ENCODE measurements at regions not wholly inside any gene's neighbourhood (a gene's known extent, or its start where the extent isn't known, plus 50 kb on each side); places are given as distances from the start of the nearest gene placed in this dataset.

- H4K91ac ChIP-seq (ENCODE audit: low read length), result no peak overlapping the region
- no peak overlapping the region for H2AK5ac ChIP-seq (ENCODE audit: low read length, severe bottlenecking)
- H2BK12ac ChIP-seq (ENCODE audit: low read length in 2 of 2), result no peak overlapping the region
- no peak overlapping the region for H2BK5ac ChIP-seq (ENCODE audit: low read depth, low read length, poor library complexity, severe bottlenecking)
- 22% methylated on average over 1 of the region's 4 CpGs for WGBS
- H2BK120ac ChIP-seq (ENCODE audit: low read depth, low read length), result no peak overlapping the region
- peaks cover 3% of the 10 kb centered on the region for H3K4me1 ChIP-seq (ENCODE audit: control insufficient read depth, insufficient read depth, low read depth, low read length)
- no peak overlapping the region for H3K18ac ChIP-seq (ENCODE audit: low read depth in 1 of 2, low read length in 2 of 2)
- no peaks in the 10 kb centered on the region for H3K79me1 ChIP-seq (replicated peaks; ENCODE audit: low read length, poor library complexity, severe bottlenecking)
- H2BK15ac ChIP-seq (ENCODE audit: low read depth, poor library complexity, severe bottlenecking), result no peak overlapping the region
- H3K14ac ChIP-seq (ENCODE audit: low read length in 2 of 2), result no peak overlapping the region
- no peak overlapping the region for H3K9ac ChIP-seq (ENCODE audit: low read length)
- no peak overlapping the region for H3K4me2 ChIP-seq (ENCODE audit: low read length, poor library complexity, severe bottlenecking)
- H2AFZ ChIP-seq (ENCODE audit: low read depth, low read length), result no peak overlapping the region
- H3K36me3 ChIP-seq (ENCODE audit: control insufficient read depth in 1 of 2, insufficient read depth in 2 of 2, low read depth in 1 of 2, low read length in 2 of 2), result no peaks in the 10 kb centered on the region
- no peaks in the 10 kb centered on the region for H3K27me3 ChIP-seq (ENCODE audit: control insufficient read depth in 1 of 2, insufficient read depth in 1 of 2, low read length in 2 of 2)
- no peak overlapping the region for H3K23ac ChIP-seq (ENCODE audit: low read length in 2 of 2)
- peak; percentile 25 for DNase-seq
- no peaks in the 10 kb centered on the region for H3K9me3 ChIP-seq (ENCODE audit: control insufficient read depth, low read length)
- H3K27ac ChIP-seq (ENCODE audit: low read length, poor library complexity, severe bottlenecking), result peak overlapping the region; percentile 98
- H3K4ac ChIP-seq (ENCODE audit: low read depth in 1 of 2, low read length in 2 of 2), result no peak overlapping the region
- no peak overlapping the region for H4K8ac ChIP-seq (ENCODE audit: low read length)
- H3K4me3 ChIP-seq (ENCODE audit: insufficient read depth in 1 of 2, low read depth in 1 of 2, low read length in 2 of 2), result no peak overlapping the region
These were observed 86.8 kb upstream of the CDH6 start for GRCh38 chr5:31106691-31107090.

DNA sequence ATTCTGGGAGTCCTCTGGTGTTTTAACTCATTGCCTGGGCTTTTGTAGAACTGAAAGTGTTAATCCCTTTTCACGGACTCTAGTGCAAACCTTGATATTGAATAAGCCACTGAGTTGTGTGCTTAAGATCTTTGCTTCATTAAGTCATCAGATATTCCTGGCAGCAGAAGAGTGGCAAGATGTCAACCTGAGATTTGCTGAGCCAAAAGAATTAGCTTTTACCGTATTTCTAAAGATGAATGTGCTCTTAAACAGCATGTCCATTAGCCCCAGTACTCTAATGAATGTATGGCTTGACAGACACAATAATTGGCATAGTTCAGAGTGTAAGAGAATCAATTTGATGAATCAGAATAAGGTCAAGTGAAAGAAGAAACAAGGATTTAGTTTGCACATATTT is 87.2 kb upstream of the CDH6 start:
- no peak overlapping the region for H3K23ac ChIP-seq (ENCODE audit: low read length in 2 of 2)
- no peak overlapping the region for H2BK12ac ChIP-seq (ENCODE audit: low read length in 2 of 2)
- no peak overlapping the region for H2BK15ac ChIP-seq (ENCODE audit: low read depth, poor library complexity, severe bottlenecking)
- no peak for DNase-seq
- no peak overlapping the region for H3K4me3 ChIP-seq (ENCODE audit: insufficient read depth in 1 of 2, low read depth in 1 of 2, low read length in 2 of 2)
- H2BK5ac ChIP-seq (ENCODE audit: low read depth, low read length, poor library complexity, severe bottlenecking), result peak overlapping the region; percentile 14
- H2AK5ac ChIP-seq (ENCODE audit: low read length, severe bottlenecking), result peak overlapping the region; percentile 41
- H3K18ac ChIP-seq (ENCODE audit: low read depth in 1 of 2, low read length in 2 of 2), result no peak overlapping the region
- no peak overlapping the region for H3K4ac ChIP-seq (ENCODE audit: low read depth in 1 of 2, low read length in 2 of 2)
- no peak overlapping the region for H4K91ac ChIP-seq (ENCODE audit: low read length)
- H3K9me3 ChIP-seq (ENCODE audit: control insufficient read depth, low read length), result no peaks in the 10 kb centered on the region
- no peak overlapping the region for H3K9ac ChIP-seq (ENCODE audit: low read length)
- peaks cover 3% of the 10 kb centered on the region for H3K4me1 ChIP-seq (ENCODE audit: control insufficient read depth, insufficient read depth, low read depth, low read length)
- no peak overlapping the region for H3K4me2 ChIP-seq (ENCODE audit: low read length, poor library complexity, severe bottlenecking)
- H3K14ac ChIP-seq (ENCODE audit: low read length in 2 of 2), result no peak overlapping the region
- H3K36me3 ChIP-seq (ENCODE audit: control insufficient read depth in 1 of 2, insufficient read depth in 2 of 2, low read depth in 1 of 2, low read length in 2 of 2), result no peaks in the 10 kb centered on the region
- H2BK120ac ChIP-seq (ENCODE audit: low read depth, low read length), result no peak overlapping the region
- H2AFZ ChIP-seq (ENCODE audit: low read depth, low read length), result no peak overlapping the region
- H3K27ac ChIP-seq (ENCODE audit: low read length, poor library complexity, severe bottlenecking), result peak overlapping the region; percentile 98
- H3K79me1 ChIP-seq (replicated peaks; ENCODE audit: low read length, poor library complexity, severe bottlenecking), result no peaks in the 10 kb centered on the region
- no peaks in the 10 kb centered on the region for H3K27me3 ChIP-seq (ENCODE audit: control insufficient read depth in 1 of 2, insufficient read depth in 1 of 2, low read length in 2 of 2)
- WGBS, result 67% methylated on average over 2 of the region's 2 CpGs
- no peak overlapping the region for H4K8ac ChIP-seq (ENCODE audit: low read length)

DNA sequence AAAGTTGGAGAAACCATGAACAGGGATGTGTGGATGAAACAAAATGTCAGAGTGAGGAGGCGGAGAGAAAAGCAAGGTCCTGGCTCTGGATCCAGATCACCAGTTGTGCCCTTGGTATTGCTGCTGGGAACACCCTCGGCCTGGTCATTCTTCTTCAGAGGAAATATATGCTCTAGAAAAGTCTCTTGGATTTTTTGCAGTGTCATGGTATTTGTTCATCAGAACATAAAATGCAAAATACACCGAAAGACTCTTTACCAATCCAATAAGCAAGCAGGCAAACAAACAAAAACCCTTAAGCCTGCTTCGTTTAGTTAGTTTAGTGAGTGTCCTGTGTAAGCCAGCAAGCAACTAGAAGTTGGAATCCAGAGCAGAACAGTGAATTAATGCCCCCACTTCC is 88.7 kb upstream of the CDH6 start:
- H2AK5ac ChIP-seq (ENCODE audit: low read length, severe bottlenecking), result peak overlapping the region; percentile 97

GRCh38 chr5:31100781-31101310 is 92.6 kb upstream of the CDH6 start:
- WGBS, result 80% methylated on average over 5 of the region's 5 CpGs
- Histone ChIP-seq H3K4me2 (ENCODE audit: low read length, poor library complexity, severe bottlenecking) (no peak overlapping the region), H3K14ac (ENCODE audit: low read length in 2 of 2) (no peak overlapping the region), H3K27me3 (ENCODE audit: control insufficient read depth in 1 of 2, insufficient read depth in 1 of 2, low read length in 2 of 2) (no peaks in the 10 kb centered on the region), H3K27ac (ENCODE audit: low read length, poor library complexity, severe bottlenecking) (no peak overlapping the region), H3K4ac (ENCODE audit: low read depth in 1 of 2, low read length in 2 of 2) (no peak overlapping the region), H3K9ac (ENCODE audit: low read length) (no peak overlapping the region), H2AK5ac (ENCODE audit: low read length, severe bottlenecking) (no peak overlapping the region), H4K91ac (ENCODE audit: low read length) (no peak overlapping the region), H2BK120ac (ENCODE audit: low read depth, low read length) (no peak overlapping the region), H3K79me1 (replicated peaks; ENCODE audit: low read length, poor library complexity, severe bottlenecking) (no peaks in the 10 kb centered on the region), H2BK15ac (ENCODE audit: low read depth, poor library complexity, severe bottlenecking) (no peak overlapping the region), H3K18ac (ENCODE audit: low read depth in 1 of 2, low read length in 2 of 2) (no peak overlapping the region), H4K8ac (ENCODE audit: low read length) (no peak overlapping the region), H2BK12ac (ENCODE audit: low read length in 2 of 2) (no peak overlapping the region), H3K4me3 (ENCODE audit: insufficient read depth in 1 of 2, low read depth in 1 of 2, low read length in 2 of 2) (no peak overlapping the region), H3K4me1 (ENCODE audit: control insufficient read depth, insufficient read depth, low read depth, low read length) (peaks cover 5% of the 10 kb centered on the region), H3K36me3 (ENCODE audit: control insufficient read depth in 1 of 2, insufficient read depth in 2 of 2, low read depth in 1 of 2, low read length in 2 of 2) (no peaks in the 10 kb centered on the region), H3K23ac (ENCODE audit: low read length in 2 of 2) (no peak overlapping the region), H2BK5ac (ENCODE audit: low read depth, low read length, poor library complexity, severe bottlenecking) (no peak overlapping the region), H3K9me3 (ENCODE audit: control insufficient read depth, low read length) (no peaks in the 10 kb centered on the region), H2AFZ (ENCODE audit: low read depth, low read length) (no peak overlapping the region)
- no peak for DNase-seq

More for the DNA sequence above, 88.7 kb upstream of the CDH6 start:
- Histone ChIP-seq H3K9me3 (ENCODE audit: control insufficient read depth, low read length) (no peaks in the 10 kb centered on the region), H2BK15ac (ENCODE audit: low read depth, poor library complexity, severe bottlenecking) (no peak overlapping the region), H3K4me2 (ENCODE audit: low read length, poor library complexity, severe bottlenecking) (no peak overlapping the region), H4K8ac (ENCODE audit: low read length) (no peak overlapping the region), H3K23ac (ENCODE audit: low read length in 2 of 2) (no peak overlapping the region), H2BK5ac (ENCODE audit: low read depth, low read length, poor library complexity, severe bottlenecking) (no peak overlapping the region), H2AFZ (ENCODE audit: low read depth, low read length) (no peak overlapping the region), H3K9ac (ENCODE audit: low read length) (no peak overlapping the region), H3K18ac (ENCODE audit: low read depth in 1 of 2, low read length in 2 of 2) (no peak overlapping the region), H3K14ac (ENCODE audit: low read length in 2 of 2) (no peak overlapping the region), H3K36me3 (ENCODE audit: control insufficient read depth in 1 of 2, insufficient read depth in 2 of 2, low read depth in 1 of 2, low read length in 2 of 2) (no peaks in the 10 kb centered on the region), H3K4ac (ENCODE audit: low read depth in 1 of 2, low read length in 2 of 2) (no peak overlapping the region), H3K79me1 (replicated peaks; ENCODE audit: low read length, poor library complexity, severe bottlenecking) (no peaks in the 10 kb centered on the region), H3K27ac (ENCODE audit: low read length, poor library complexity, severe bottlenecking) (peak overlapping the region; percentile 65), H2BK120ac (ENCODE audit: low read depth, low read length) (no peak overlapping the region), H2BK12ac (ENCODE audit: low read length in 2 of 2) (no peak overlapping the region), H3K4me3 (ENCODE audit: insufficient read depth in 1 of 2, low read depth in 1 of 2, low read length in 2 of 2) (no peak overlapping the region), H3K4me1 (ENCODE audit: control insufficient read depth, insufficient read depth, low read depth, low read length) (peaks cover 3% of the 10 kb centered on the region), H4K91ac (ENCODE audit: low read length) (no peak overlapping the region), H3K27me3 (ENCODE audit: control insufficient read depth in 1 of 2, insufficient read depth in 1 of 2, low read length in 2 of 2) (no peaks in the 10 kb centered on the region)
- DNase-seq, result no peak
- WGBS, result 83% methylated on average over 4 of the region's 4 CpGs
